WI38 (cell line): ENCODE measurements at regions not wholly inside any gene's neighbourhood (a gene's known extent, or its start where the extent isn't known, plus 50 kb on each side); places are given as distances from the start of the nearest gene placed in this dataset.

Experiments
- H3K4me3 ChIP-seq: 2 replicates; pipeline ENCODE4 v1.5.1; 2011; ENCODE audit warnings: low read depth, mild to moderate bottlenecking, control low read depth, low read length
- TF ChIP-seq, protein P1 (sequence below): IDR thresholded peaks from 2 replicates; pipeline ENCODE4 v1.5.1; 2012; ENCODE audit warnings: low read depth, mild to moderate bottlenecking, control low read depth, low read length

GRCh38 chr1:201612645-201613044 lies 73.7 kb downstream of the NAV1 start:
- TF ChIP-seq, protein P1, sequence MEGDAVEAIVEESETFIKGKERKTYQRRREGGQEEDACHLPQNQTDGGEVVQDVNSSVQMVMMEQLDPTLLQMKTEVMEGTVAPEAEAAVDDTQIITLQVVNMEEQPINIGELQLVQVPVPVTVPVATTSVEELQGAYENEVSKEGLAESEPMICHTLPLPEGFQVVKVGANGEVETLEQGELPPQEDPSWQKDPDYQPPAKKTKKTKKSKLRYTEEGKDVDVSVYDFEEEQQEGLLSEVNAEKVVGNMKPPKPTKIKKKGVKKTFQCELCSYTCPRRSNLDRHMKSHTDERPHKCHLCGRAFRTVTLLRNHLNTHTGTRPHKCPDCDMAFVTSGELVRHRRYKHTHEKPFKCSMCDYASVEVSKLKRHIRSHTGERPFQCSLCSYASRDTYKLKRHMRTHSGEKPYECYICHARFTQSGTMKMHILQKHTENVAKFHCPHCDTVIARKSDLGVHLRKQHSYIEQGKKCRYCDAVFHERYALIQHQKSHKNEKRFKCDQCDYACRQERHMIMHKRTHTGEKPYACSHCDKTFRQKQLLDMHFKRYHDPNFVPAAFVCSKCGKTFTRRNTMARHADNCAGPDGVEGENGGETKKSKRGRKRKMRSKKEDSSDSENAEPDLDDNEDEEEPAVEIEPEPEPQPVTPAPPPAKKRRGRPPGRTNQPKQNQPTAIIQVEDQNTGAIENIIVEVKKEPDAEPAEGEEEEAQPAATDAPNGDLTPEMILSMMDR = no peak

DNA sequence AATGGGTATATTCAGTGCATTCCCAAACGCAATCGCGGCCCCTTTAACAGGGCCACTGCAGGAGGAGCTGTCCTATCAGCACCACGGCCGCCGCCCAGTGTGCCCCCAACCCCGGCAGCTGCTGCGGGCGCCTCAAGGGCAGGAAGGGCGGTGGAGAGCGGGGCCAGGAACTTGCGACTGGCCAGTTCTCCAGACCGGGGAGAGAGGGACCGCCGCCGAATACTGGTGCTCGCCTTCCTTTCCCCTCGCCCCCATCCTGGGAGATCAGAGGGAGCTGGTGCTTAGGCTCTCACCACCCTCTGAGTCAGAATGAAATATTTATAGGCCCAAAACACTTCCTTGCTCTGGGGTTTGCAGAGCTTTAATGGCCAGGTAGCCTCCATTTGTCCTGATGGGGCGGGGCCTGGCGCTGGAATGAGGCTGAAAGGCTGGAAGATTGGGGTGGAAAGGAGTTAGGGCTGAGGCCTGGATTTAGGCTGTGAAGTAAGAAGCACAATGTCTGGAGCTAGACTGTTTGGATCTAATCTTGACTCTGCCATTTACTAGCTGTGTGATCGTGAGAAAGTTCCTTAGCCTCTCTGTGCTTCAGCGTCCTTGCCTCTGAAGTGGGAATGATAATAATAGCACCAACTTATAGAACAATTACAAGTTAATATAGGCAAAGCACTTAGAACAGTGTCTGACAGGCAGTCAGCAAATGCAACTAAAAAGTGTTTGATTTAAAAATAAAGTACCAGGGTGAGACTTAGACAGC lies 75.5 kb downstream of the NAV1 start:
- TF ChIP-seq, protein P1 = no peak
- H3K4me3 ChIP-seq = no peak overlapping the region

More at GRCh38 chr1:201612645-201613044, 73.7 kb downstream of the NAV1 start:
- H3K4me3 ChIP-seq = no peak overlapping the region

DNA sequence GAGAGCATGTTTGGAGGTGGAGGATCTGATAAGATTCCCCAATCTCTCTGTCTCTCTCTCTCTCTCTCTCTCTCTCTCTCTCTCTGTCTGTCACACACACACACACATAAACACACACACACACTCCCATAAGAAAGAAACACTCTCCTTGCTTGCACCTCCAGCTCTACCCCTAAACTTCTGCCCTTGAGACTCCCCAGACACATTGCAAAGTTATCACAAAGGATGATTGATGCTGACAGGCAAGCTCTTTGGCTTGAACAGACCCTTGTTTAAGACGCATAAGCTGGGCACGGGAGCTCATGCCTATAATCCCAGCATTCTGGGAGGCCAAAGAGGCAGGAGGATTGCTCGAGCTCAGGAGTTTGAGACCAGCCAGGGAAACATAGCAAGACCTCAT lies 78.2 kb downstream of the NAV1 start:
- TF ChIP-seq, protein P1 = no peak
- no peak overlapping the region for H3K4me3 ChIP-seq

GRCh38 chr1:201618389-201618788 lies 79.5 kb downstream of the NAV1 start:
- TF ChIP-seq, protein P1 = no peak
- H3K4me3 ChIP-seq = no peak overlapping the region

- TF ChIP-seq, protein P1 = no peak
- H3K4me3 ChIP-seq = no peak overlapping the region
Observed at GRCh38 chr1:201618905-201619304, 80.0 kb downstream of the NAV1 start.

DNA sequence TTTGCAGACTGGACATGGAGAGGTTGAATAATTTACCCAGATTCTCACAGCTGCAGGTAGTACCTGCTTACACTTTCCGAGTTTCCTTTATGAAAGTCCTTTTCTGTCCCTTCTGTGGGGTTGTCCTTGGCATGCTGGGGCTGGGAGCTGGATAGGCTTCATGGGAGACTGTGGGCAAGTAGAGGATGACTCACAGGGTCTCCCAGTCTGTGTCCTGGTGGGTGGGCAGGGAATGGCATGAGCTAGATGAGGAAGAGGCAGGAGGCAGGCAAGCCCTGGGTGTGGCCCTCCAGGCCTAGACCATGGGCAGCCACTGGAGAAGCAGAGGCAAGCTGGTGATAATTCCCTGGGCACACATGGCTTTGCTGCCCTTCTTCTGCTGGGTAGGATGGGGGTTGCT lies 80.6 kb downstream of the NAV1 start:
- no peak overlapping the region for H3K4me3 ChIP-seq
- TF ChIP-seq, protein P1 = no peak

DNA sequence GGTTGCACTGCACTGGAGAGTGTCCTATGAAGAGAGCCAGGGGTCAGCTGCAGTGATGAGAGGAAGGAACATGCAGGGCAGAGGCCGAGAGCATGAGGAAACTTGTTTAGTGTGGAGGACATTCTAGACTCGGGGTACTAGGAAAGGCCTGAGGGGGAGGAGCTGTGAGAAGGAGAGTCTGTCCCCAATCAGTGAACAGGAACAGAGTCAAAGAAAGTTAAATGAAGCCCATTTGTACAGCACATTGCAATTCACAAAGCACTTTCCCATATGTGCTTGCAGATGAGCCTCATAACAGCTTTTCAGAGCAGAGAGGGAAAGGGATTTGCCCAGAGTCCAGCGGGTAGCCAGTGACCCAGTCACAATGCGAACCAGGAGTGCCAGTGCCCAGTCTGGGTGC lies 83.4 kb downstream of the NAV1 start:
- H3K4me3 ChIP-seq = no peak overlapping the region
- TF ChIP-seq, protein P1 = no peak
